Vagina (tissue), 2 donors: ENCODE measurements at regions not wholly inside any gene's neighbourhood (a gene's known extent, or its start where the extent isn't known, plus 50 kb on each side); places are given as distances from the start of the nearest gene placed in this dataset.

ENCODE experiments used
- DNase-seq, 2 donors: peaks; one replicate each; pipeline ENCODE4 v3.0.0-alpha.2; 2017; ENCODE audit errors: extremely low spot score in 2 of 2
- H3K27ac ChIP-seq: fragments of 200-600 bp; sonication (generic); one replicate; pipeline ENCODE4 v1.5.1; 2019
- H3K27me3 ChIP-seq: fragments of 200-600 bp; sonication (generic); one replicate; pipeline ENCODE4 v1.5.1; 2019
- H3K36me3 ChIP-seq, 2 donors: fragments of 200-600 bp; sonication (generic); one replicate each; pipeline ENCODE4 v1.5.1; 2017 to 2019
- H3K4me1 ChIP-seq: fragments of 200-600 bp; sonication (generic); one replicate; pipeline ENCODE4 v1.5.1; 2019
- H3K4me3 ChIP-seq, 2 donors: fragments of 200-600 bp; sonication (generic); 1 replicate in 1 of 2; 2 replicates in 1 of 2; pipeline ENCODE4 v1.5.1; 2016 to 2019
- H3K9me3 ChIP-seq: fragments of 200-600 bp; sonication (generic); one replicate; pipeline ENCODE4 v1.5.1; 2019
- CTCF ChIP-seq, 3 experiments: fragments of 450-650 bp in 2 of 3; fragments of 200-600 bp in 1 of 3; sonication (generic) in 1 of 3; IDR thresholded peaks; one replicate each; pipeline ENCODE4 v1.5.1; 2017 to 2019; ENCODE audit warnings: antibody characterized with exemption in 3 of 3, mild to moderate bottlenecking in 2 of 3, moderate library complexity in 2 of 3
- POLR2A ChIP-seq, 2 donors: fragments of 450-650 bp; IDR thresholded peaks; one replicate each; pipeline ENCODE4 v1.6.1; 2017; ENCODE audit warnings: antibody characterized with exemption in 2 of 2, mild to moderate bottlenecking in 2 of 2, moderate library complexity in 2 of 2
- POLR2AphosphoS5 ChIP-seq, 2 donors: sonication (generic); formaldehyde crosslinking; IDR thresholded peaks; one replicate each; pipeline ENCODE4 v1.9.0; 2017; ENCODE audit warnings: antibody characterized with exemption in 2 of 2, mild to moderate bottlenecking in 2 of 2, low read depth in 1 of 2; ENCODE audit not compliant: insufficient read depth in 1 of 2
- intact Hi-C: fragments of 100-400 bp; cut with DNase I; formaldehyde crosslinking; loops from one replicate; pipeline ENCODE4 v1.15.1; 2023

GRCh38 chr18:43883886-43884285 lies 606.6 kb upstream of the SYT4 start:
- no peak for DNase-seq
- Histone ChIP-seq H3K27ac (no peak overlapping the region), H3K4me1 (peaks cover 5% of the 10 kb centered on the region), H3K4me3 (no peak overlapping the region), H3K27me3 (no peaks in the 10 kb centered on the region), H3K9me3 (no peaks in the 10 kb centered on the region), H3K36me3 (no peaks in the 10 kb centered on the region)
- intact Hi-C loops, result no loop called here
- TF ChIP-seq POLR2AphosphoS5 (IDR thresholded peaks at IDR 0.05; ENCODE audit: insufficient read depth in 1 of 2, low read depth in 1 of 2) (no peak), CTCF (IDR thresholded peaks at IDR 0.05) (no peak), POLR2A (IDR thresholded peaks at IDR 0.05) (no peak)

- peaks cover 5% of the 10 kb centered on the region for H3K4me1 ChIP-seq
- no peak for DNase-seq
- H3K4me3 ChIP-seq, result no peak overlapping the region
- H3K9me3 ChIP-seq, result no peaks in the 10 kb centered on the region
- no peaks in the 10 kb centered on the region for H3K36me3 ChIP-seq
- no peak overlapping the region for H3K27ac ChIP-seq
- TF ChIP-seq CTCF (IDR thresholded peaks at IDR 0.05) (no peak), POLR2A (IDR thresholded peaks at IDR 0.05) (no peak), POLR2AphosphoS5 (IDR thresholded peaks at IDR 0.05; ENCODE audit: insufficient read depth in 1 of 2, low read depth in 1 of 2) (no peak)
- no peaks in the 10 kb centered on the region for H3K27me3 ChIP-seq
- intact Hi-C loops, result no loop called here
Observed at GRCh38 chr18:43886341-43886740, 609.1 kb upstream of the SYT4 start.

- Histone ChIP-seq H3K27me3 (no peaks in the 10 kb centered on the region), H3K27ac (no peak overlapping the region), H3K36me3 (no peaks in the 10 kb centered on the region), H3K9me3 (no peaks in the 10 kb centered on the region), H3K4me1 (peaks cover 5% of the 10 kb centered on the region), H3K4me3 (no peak overlapping the region)
- TF ChIP-seq POLR2A (IDR thresholded peaks at IDR 0.05), result no peak
- DNase-seq, result no peak
- intact Hi-C loops, result no loop called here
Observed at GRCh38 chr18:43887491-43887890, 610.2 kb upstream of the SYT4 start.

GRCh38 chr18:43888598-43888997 lies 611.3 kb upstream of the SYT4 start:
- TF ChIP-seq POLR2AphosphoS5 (IDR thresholded peaks at IDR 0.05; ENCODE audit: insufficient read depth in 1 of 2, low read depth in 1 of 2) (no peak), CTCF (IDR thresholded peaks at IDR 0.05) (no peak), POLR2A (IDR thresholded peaks at IDR 0.05) (no peak)
- Histone ChIP-seq H3K9me3 (no peaks in the 10 kb centered on the region), H3K27me3 (no peaks in the 10 kb centered on the region), H3K27ac (no peak overlapping the region), H3K4me3 (no peak overlapping the region), H3K4me1 (peaks cover 5% of the 10 kb centered on the region), H3K36me3 (no peaks in the 10 kb centered on the region)
- no peak for DNase-seq
- intact Hi-C loops, result no loop called here

GRCh38 chr18:43893001-43893637 lies 615.8 kb upstream of the SYT4 start:
- intact Hi-C loops, result no loop called here
- Histone ChIP-seq H3K9me3 (no peaks in the 10 kb centered on the region), H3K4me3 (no peak overlapping the region), H3K4me1 (no peaks in the 10 kb centered on the region), H3K36me3 (no peaks in the 10 kb centered on the region), H3K27me3 (no peaks in the 10 kb centered on the region), H3K27ac (no peak overlapping the region)
- TF ChIP-seq POLR2A (IDR thresholded peaks at IDR 0.05) (no peak), CTCF (IDR thresholded peaks at IDR 0.05) (no peak), POLR2AphosphoS5 (IDR thresholded peaks at IDR 0.05; ENCODE audit: insufficient read depth in 1 of 2, low read depth in 1 of 2) (no peak)
- DNase-seq, result no peak
